H1 (cell line): ENCODE measurements at regions not wholly inside any gene's neighbourhood (a gene's known extent, or its start where the extent isn't known, plus 50 kb on each side); places are given as distances from the start of the nearest gene placed in this dataset.

Experiments
- CTCF ChIA-PET: fragments of 300-600 bp; sonication (Branson Sonifier 250); formaldehyde crosslinking; loops from one replicate; lab custom pipeline; 2021; ENCODE audit not compliant: partially characterized antibody; lab: Charles Lee
- POLR2A ChIA-PET: fragments of 300-600 bp; sonication (Branson Sonifier 250); formaldehyde crosslinking; loops from one replicate; lab custom pipeline; 2021; ENCODE audit warnings: inconsistent platforms; ENCODE audit not compliant: partially characterized antibody; lab: Charles Lee
- DNase-seq, 2 experiments: peaks; one replicate each; pipeline versions ENCODE4 v3.0.0 to v3.0.0-alpha.2; 2010 to 2022; ENCODE audit warnings: low spot score in 2 of 2, low read depth in 1 of 2, mixed read lengths in 1 of 2
- FAIRE-seq: peaks from 2 replicates; lab custom pipeline; 2011; peaks lifted over from hg19 to GRCh38; lab: Jason Lieb, UNC
- H2AFZ ChIP-seq: 2 replicates; pipeline ENCODE4 v1.8.1; 2012; ENCODE audit warnings: low read length, inconsistent platforms
- H2AK5ac ChIP-seq: 2 replicates; pipeline ENCODE4 v1.6.1; 2013; ENCODE audit warnings: low read depth, low read length
- H2BK120ac ChIP-seq: replicated peaks from 2 replicates; pipeline ENCODE3; 2013; ENCODE audit warnings: low read depth, low read length, inconsistent platforms
- H2BK12ac ChIP-seq: 2 replicates; pipeline ENCODE4 v1.6.1; 2013; ENCODE audit warnings: low read depth, low read length
- H2BK15ac ChIP-seq: 2 replicates; pipeline ENCODE4 v1.6.1; 2013; ENCODE audit warnings: low read length
- H2BK20ac ChIP-seq: 2 replicates; pipeline ENCODE4 v1.6.1; 2013; ENCODE audit warnings: low read length
- H2BK5ac ChIP-seq: 2 replicates; pipeline ENCODE4 v1.6.1; 2013; ENCODE audit warnings: low read depth, low read length
- H3K14ac ChIP-seq: 2 replicates; pipeline ENCODE4 v1.6.1; 2013; ENCODE audit warnings: inconsistent platforms; ENCODE audit not compliant: insufficient read length
- H3K18ac ChIP-seq: 2 replicates; pipeline ENCODE4 v1.6.1; 2013; ENCODE audit warnings: low read length; ENCODE audit errors: extremely low read depth
- H3K23ac ChIP-seq: 2 replicates; pipeline ENCODE4 v1.6.1; 2013; ENCODE audit warnings: inconsistent platforms; ENCODE audit not compliant: insufficient read length
- H3K23me2 ChIP-seq: 2 replicates; pipeline ENCODE4 v1.6.1; 2013; ENCODE audit warnings: low read depth, low read length
- H3K27ac ChIP-seq: 2 replicates; pipeline ENCODE4 v1.6.1; 2011; ENCODE audit warnings: low read depth, low read length, inconsistent platforms
- H3K27me3 ChIP-seq, 4 experiments: replicated peaks in 1 of 4; 1 replicate in 1 of 4; 2 replicates in 3 of 4; pipeline versions ENCODE4 v1.6.1 to v1.8.1; 2011 to 2013; ENCODE audit warnings: low read length in 3 of 4, mild to moderate bottlenecking in 3 of 4, inconsistent platforms in 2 of 4, mixed read lengths in 2 of 4, moderate library complexity in 1 of 4; ENCODE audit not compliant: control insufficient read depth in 3 of 4, insufficient read depth in 3 of 4; ENCODE audit errors: extremely low read depth in 1 of 4
- H3K36me3 ChIP-seq, 4 experiments: 2 replicates each; pipeline versions ENCODE4 v1.6.1 to v1.8.1; 2011 to 2013; ENCODE audit warnings: mild to moderate bottlenecking in 4 of 4, low read length in 3 of 4, moderate library complexity in 2 of 4, control low read depth in 1 of 4, inconsistent platforms in 1 of 4; ENCODE audit not compliant: insufficient read depth in 4 of 4, control insufficient read depth in 2 of 4
- H3K4ac ChIP-seq: replicated peaks from 2 replicates; pipeline ENCODE3; 2013; ENCODE audit warnings: low read length, low read depth, mixed read lengths, inconsistent platforms; ENCODE audit not compliant: insufficient read length
- H3K4me1 ChIP-seq, 4 experiments: replicated peaks in 1 of 4; 1 replicate in 1 of 4; 2 replicates in 3 of 4; pipeline versions ENCODE4 v1.6.1 to v1.8.1; 2011 to 2013; ENCODE audit warnings: low read length in 3 of 4, inconsistent platforms in 2 of 4, mixed read lengths in 1 of 4; ENCODE audit not compliant: insufficient read depth in 4 of 4, control insufficient read depth in 3 of 4
- H3K4me2 ChIP-seq, 2 experiments: 2 replicates each; pipeline versions ENCODE4 v1.6.1 to v1.8.1; 2011 to 2013; ENCODE audit warnings: low read depth in 2 of 2, low read length in 2 of 2, control low read depth in 1 of 2, inconsistent platforms in 1 of 2, mild to moderate bottlenecking in 1 of 2; ENCODE audit not compliant: insufficient read depth in 1 of 2
- H3K4me3 ChIP-seq, 4 experiments: fragments of 200-600, 300-600 bp in 1 of 4; sonication (generic), shearing (Covaris generic), sonication (Bioruptor Twin) in 1 of 4; 2 replicates each; pipeline versions ENCODE4 v1.5.1 to v1.8.1; 2011 to 2016; ENCODE audit warnings: low read length in 4 of 4, low read depth in 3 of 4, control low read depth in 2 of 4, inconsistent platforms in 2 of 4, mild to moderate bottlenecking in 2 of 4, mixed read lengths in 1 of 4, moderate library complexity in 1 of 4; ENCODE audit not compliant: insufficient read depth in 2 of 4; ENCODE audit errors: extremely low read depth in 1 of 4
- H3K56ac ChIP-seq: replicated peaks from 2 replicates; pipeline ENCODE3; 2013; ENCODE audit warnings: low read depth, mild to moderate bottlenecking, mixed read lengths, low read length, inconsistent platforms; ENCODE audit not compliant: insufficient read length
- H3K79me1 ChIP-seq: 2 replicates; pipeline ENCODE4 v1.6.1; 2013; ENCODE audit warnings: low read depth, low read length, control low read depth
- H3K79me2 ChIP-seq, 2 experiments: 2 replicates each; pipeline versions ENCODE4 v1.6.1 to v1.8.1; 2012 to 2013; ENCODE audit warnings: low read length in 2 of 2, mild to moderate bottlenecking in 2 of 2, inconsistent platforms in 1 of 2; ENCODE audit not compliant: insufficient read depth in 2 of 2, control insufficient read depth in 1 of 2
- H3K9ac ChIP-seq, 4 experiments: replicated peaks in 1 of 4; 1 replicate in 1 of 4; 2 replicates in 3 of 4; pipeline versions ENCODE4 v1.6.1 to v1.8.1; 2011 to 2013; ENCODE audit warnings: low read depth in 3 of 4, low read length in 3 of 4, control low read depth in 2 of 4, mild to moderate bottlenecking in 2 of 4, moderate library complexity in 2 of 4, inconsistent platforms in 1 of 4; ENCODE audit errors: extremely low read depth in 1 of 4
- H3K9me3 ChIP-seq, 2 experiments: 2 replicates each; pipeline versions ENCODE4 v1.6.1 to v1.8.1; 2012 to 2013; ENCODE audit warnings: mild to moderate bottlenecking in 2 of 2, moderate library complexity in 2 of 2, control low read depth in 1 of 2, inconsistent platforms in 1 of 2, low read depth in 1 of 2, low read length in 1 of 2, mixed read lengths in 1 of 2; ENCODE audit not compliant: insufficient read depth in 2 of 2
- H4K20me1 ChIP-seq, 2 experiments: replicated peaks in 1 of 2; 2 replicates each; pipeline versions ENCODE3 to v1.8.1; 2011 to 2013; ENCODE audit warnings: inconsistent platforms in 2 of 2, low read length in 2 of 2, mild to moderate bottlenecking in 1 of 2; ENCODE audit not compliant: insufficient read depth in 2 of 2, control insufficient read depth in 1 of 2
- H4K5ac ChIP-seq: 2 replicates; pipeline ENCODE4 v1.6.1; 2013; ENCODE audit warnings: low read length, low read depth, mixed read lengths, inconsistent platforms; ENCODE audit not compliant: insufficient read length
- H4K8ac ChIP-seq: 2 replicates; pipeline ENCODE4 v1.8.0; 2013; ENCODE audit warnings: mild to moderate bottlenecking, moderate library complexity, low read length, inconsistent platforms; ENCODE audit not compliant: insufficient read depth; ENCODE audit errors: extremely low read depth
- H4K91ac ChIP-seq: replicated peaks from 2 replicates; pipeline ENCODE3; 2013; ENCODE audit warnings: low read length, mixed read lengths, inconsistent platforms; ENCODE audit not compliant: insufficient read length
- ASH2L ChIP-seq: fragments of 200-600, 300-600 bp; sonication (generic); IDR thresholded peaks from one replicate; pipeline ENCODE4 v1.7.1; 2017; ENCODE audit warnings: low read length
- ATF2 ChIP-seq: IDR thresholded peaks from 2 replicates; pipeline ENCODE4 v1.6.1; 2012; ENCODE audit warnings: low read length, inconsistent platforms
- ATF3 ChIP-seq: IDR thresholded peaks from 2 replicates; pipeline ENCODE4 v1.6.1; 2011; ENCODE audit warnings: low read depth, mild to moderate bottlenecking, low read length; ENCODE audit not compliant: insufficient read depth
- CTCF ChIP-seq, 3 experiments: IDR thresholded peaks; 1 replicate in 2 of 3; 2 replicates in 1 of 3; pipeline versions ENCODE4 v1.5.1 to v1.6.1; 2011; ENCODE audit warnings: low read length in 3 of 3, mild to moderate bottlenecking in 3 of 3, inconsistent platforms in 2 of 3, low read depth in 1 of 3, moderate library complexity in 1 of 3; ENCODE audit not compliant: insufficient read depth in 1 of 3; ENCODE audit errors: control extremely low read depth in 1 of 3
- FOSL1 ChIP-seq: IDR thresholded peaks from 2 replicates; pipeline ENCODE4 v1.6.1; 2011; ENCODE audit warnings: mild to moderate bottlenecking, low read depth, low read length, moderate library complexity; ENCODE audit not compliant: insufficient read depth
- GTF2F1 ChIP-seq: IDR thresholded peaks from 2 replicates; pipeline ENCODE4 v1.6.1; 2012; ENCODE audit warnings: low read depth, low read length, improper control_type of control experiment, borderline replicate concordance
- JUND ChIP-seq: IDR thresholded peaks from 2 replicates; pipeline ENCODE4 v1.6.1; 2011; ENCODE audit warnings: mild to moderate bottlenecking, improper control_type of control experiment, low read length
- KDM4A ChIP-seq: IDR thresholded peaks from one replicate; pipeline ENCODE4 v1.7.1; 2012; ENCODE audit warnings: low read depth, mild to moderate bottlenecking, moderate library complexity, low read length, inconsistent platforms; ENCODE audit not compliant: severe bottlenecking
- POLR2A ChIP-seq, 2 experiments: IDR thresholded peaks; 1 replicate in 1 of 2; 2 replicates in 1 of 2; pipeline ENCODE4 v1.6.1; 2011; ENCODE audit warnings: low read depth in 2 of 2, low read length in 2 of 2, mild to moderate bottlenecking in 2 of 2; ENCODE audit errors: control extremely low read depth in 1 of 2
- RBBP5 ChIP-seq: IDR thresholded peaks from 2 replicates; pipeline ENCODE4 v1.7.1; 2012; ENCODE audit warnings: low read depth, mild to moderate bottlenecking, inconsistent platforms, low read length, moderate library complexity, borderline replicate concordance
- TBP ChIP-seq: IDR thresholded peaks from 2 replicates; pipeline ENCODE4 v1.6.1; 2011; ENCODE audit warnings: low read depth, low read length, improper control_type of control experiment
- WGBS, 2 experiments: shearing (Covaris generic) in 1 of 2; methylation state at CpG; one replicate each; pipeline versions ENCODE4 v1.1.6 to v1.1.7; 2013 to 2015; ENCODE audit warnings: low lambda C conversion rate in 2 of 2, mixed read lengths in 2 of 2, inconsistent platforms in 1 of 2, low coverage in 1 of 2, missing lambda C conversion rate in 1 of 2; ENCODE audit not compliant: insufficient replicate concordance in 2 of 2, insufficient coverage in 1 of 2, insufficient read length in 1 of 2; ENCODE audit errors: extremely low coverage in 1 of 2, missing lambda C conversion rate in 1 of 2; 5-methylcytosine and 5-hydroxymethylcytosine counted together

GRCh38 chr5:164317676-164318075 is 812.3 kb downstream of the MAT2B start:
- Histone ChIP-seq H3K4me1 (no peaks in the 10 kb centered on the region), H3K79me2 (no peaks in the 10 kb centered on the region), H3K4me3 (no peak overlapping the region), H2AK5ac (no peak overlapping the region), H3K14ac (no peak overlapping the region), H2BK120ac (no peak overlapping the region), H2AFZ (no peak overlapping the region), H3K18ac (no peak overlapping the region), H3K23me2 (no peaks in the 10 kb centered on the region), H3K79me1 (no peaks in the 10 kb centered on the region), H3K9ac (no peak overlapping the region), H3K4me2 (no peak overlapping the region), H3K9me3 (no peaks in the 10 kb centered on the region), H3K56ac (no peak overlapping the region), H2BK20ac (no peak overlapping the region), H3K27me3 (no peaks in the 10 kb centered on the region), H4K91ac (no peak overlapping the region), H3K27ac (no peak overlapping the region), H2BK12ac (no peak overlapping the region), H3K4ac (no peak overlapping the region), H4K20me1 (no peaks in the 10 kb centered on the region), H3K36me3 (no peaks in the 10 kb centered on the region), H2BK15ac (no peak overlapping the region), H4K8ac (no peak overlapping the region), H4K5ac (no peak overlapping the region), H2BK5ac (no peak overlapping the region), H3K23ac (no peak overlapping the region)
- ChIA-PET POLR2A (no interaction called here), CTCF (no interaction called here)
- 83% methylated on average over 1 of the region's 1 CpG; no CpG with 5 or more reads in 1 of the 2 experiments for WGBS, 2 experiments
- FAIRE-seq (no peak), DNase-seq (no peak)
- TF ChIP-seq JUND (no peak), CTCF (IDR thresholded peaks at IDR 0.05; ENCODE audit: control extremely low read depth in 1 of 3, insufficient read depth in 1 of 3, low read depth in 1 of 3, low read length in 3 of 3) (no peak), ATF2 (no peak), FOSL1 (no peak), ASH2L (no peak), ATF3 (no peak), RBBP5 (no peak), KDM4A (no peak), TBP (no peak), POLR2A (IDR thresholded peaks at IDR 0.05; ENCODE audit: control extremely low read depth in 1 of 2, low read depth in 2 of 2, low read length in 2 of 2) (no peak), GTF2F1 (no peak)
